GM21528 (cell line): ENCODE measurements at regions not wholly inside any gene's neighbourhood (a gene's known extent, or its start where the extent isn't known, plus 50 kb on each side); places are given as distances from the start of the nearest gene placed in this dataset.
"Not testable (repeated sequence)": the region's sequence is repeated elsewhere in the genome, so short reads cannot be mapped to it uniquely, and the experiment has no call there.

Experiments
- ATAC-seq: cut with Tn5 transposase; IDR thresholded peaks from one replicate; pipeline ENCODE4 v1.9.1; 2021; ENCODE audit warnings: mild to moderate bottlenecking, moderate library complexity; ENCODE audit not compliant: unreplicated experiment, low FRiP score

DNA sequence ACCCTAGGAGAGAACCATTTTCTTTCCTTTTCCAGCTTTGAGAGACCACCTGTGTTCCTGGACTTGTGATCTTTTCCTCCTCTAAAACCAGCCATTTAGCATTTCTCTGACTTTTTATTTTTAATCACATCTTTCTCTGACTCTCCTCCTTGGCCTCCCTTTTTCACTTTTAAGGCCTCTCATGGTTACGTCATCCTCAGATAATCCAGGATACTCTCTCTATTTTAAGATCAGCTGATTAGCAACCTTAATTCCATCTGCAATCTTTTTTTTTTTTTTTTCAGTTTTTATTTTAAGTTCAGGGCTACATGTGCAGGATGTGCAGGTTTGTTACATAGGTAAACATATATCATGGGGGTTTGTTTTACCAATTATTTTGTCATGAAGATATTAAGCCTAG lies 54.0 kb downstream of the RFPL4B start:
- no peak for ATAC-seq

DNA sequence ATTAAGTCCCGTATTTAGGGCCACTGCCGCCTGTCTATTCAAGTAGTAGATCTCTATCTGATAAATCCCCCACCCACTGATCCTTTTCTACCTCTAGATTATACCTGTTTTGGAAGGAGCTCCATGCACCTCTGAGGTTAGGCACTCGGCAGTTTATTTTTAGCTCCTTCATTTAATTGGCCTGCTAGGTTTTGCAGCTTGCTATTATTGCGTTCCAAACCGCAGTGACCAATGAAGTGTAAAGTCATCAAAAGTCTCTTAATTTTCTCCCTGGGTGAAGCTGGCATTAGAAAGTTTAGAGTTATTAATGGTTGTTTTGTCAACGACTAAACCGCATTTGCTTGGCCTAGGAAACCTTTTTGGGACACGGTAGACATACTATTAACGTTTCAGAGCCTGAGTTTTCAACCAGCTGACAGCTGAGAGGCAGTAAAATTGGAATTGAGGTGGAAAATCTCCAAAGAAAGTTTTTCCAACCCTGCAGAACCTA lies 60.0 kb downstream of the RFPL4B start:
- ATAC-seq, result no peak

DNA sequence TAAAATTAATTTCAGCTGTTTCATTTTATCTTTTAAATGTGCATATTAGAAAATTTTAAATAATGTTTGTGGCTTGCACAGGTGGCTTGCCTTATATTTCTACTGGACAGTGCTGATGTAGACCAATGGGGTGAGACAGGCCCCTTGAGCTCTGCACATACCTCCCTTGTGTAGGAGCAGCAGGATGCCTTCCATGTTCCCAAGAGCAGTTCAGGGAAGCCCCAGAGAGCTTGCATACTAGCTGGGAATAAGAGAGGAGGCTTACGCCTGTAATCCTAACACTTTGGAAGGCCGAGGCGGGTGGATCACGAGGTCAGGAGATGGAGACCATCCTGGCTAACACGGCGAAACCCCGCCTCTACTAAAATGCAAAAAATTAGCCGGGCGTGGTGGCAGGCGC lies 61.4 kb downstream of the RFPL4B start:
- no peak for ATAC-seq

DNA sequence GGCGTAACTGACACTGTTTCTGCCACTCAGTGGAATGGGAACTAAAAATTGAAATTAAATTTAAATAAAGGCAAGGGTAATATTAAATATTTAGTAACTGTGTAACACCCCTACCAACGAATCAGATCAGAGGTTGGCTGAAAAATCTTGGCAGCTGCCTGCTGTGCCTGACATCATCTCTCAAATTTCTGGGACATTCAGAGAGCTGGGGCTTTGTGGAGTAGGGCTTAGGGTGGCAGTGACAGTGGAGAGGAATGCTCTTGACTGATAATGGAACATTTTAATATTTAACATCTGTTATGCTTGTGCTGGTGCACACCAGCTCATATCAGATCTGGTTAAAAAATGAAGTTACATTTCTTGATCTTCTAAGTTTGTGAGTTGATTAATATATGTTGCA lies 62.2 kb downstream of the RFPL4B start:
- ATAC-seq, result no peak

DNA sequence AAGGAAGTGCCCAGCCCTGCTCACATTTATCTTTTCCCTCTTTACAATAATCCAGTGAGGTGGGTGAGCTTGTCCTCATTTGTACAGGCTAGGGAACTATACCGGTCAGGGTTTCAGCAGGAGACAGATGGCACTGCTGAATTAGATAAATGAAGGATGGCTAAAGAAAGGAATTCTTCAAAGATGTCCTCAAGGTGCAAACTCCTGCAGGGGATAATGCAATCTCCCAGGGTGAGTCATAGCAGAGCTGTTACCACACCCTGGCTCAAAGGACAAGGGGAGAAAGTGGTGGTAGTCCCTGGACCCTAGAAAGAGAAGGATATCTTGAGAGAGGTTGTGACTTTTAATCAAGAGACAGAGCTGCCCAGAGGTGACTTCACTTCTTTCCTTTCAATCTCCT lies 66.7 kb downstream of the RFPL4B start:
- no peak for ATAC-seq

DNA sequence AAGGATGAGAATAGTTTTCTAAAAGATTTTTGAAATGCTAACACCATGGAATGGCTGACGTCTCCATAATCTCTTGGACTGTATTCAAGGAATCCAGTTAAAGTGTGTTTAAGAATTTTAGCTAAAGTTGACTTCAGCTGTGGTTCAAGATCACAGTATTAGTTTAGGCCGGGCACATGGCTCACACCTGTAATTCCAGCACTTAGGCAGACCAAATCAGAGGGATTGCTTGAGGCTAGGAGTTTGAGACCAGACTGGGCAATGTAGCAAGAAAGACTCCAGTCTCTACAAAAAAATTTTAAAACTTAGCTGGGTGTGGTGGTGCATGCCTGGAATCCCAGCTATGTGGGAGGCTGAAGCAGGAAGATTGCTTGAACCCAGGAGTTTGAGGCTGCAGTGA lies 68.2 kb downstream of the RFPL4B start:
- no peak for ATAC-seq

DNA sequence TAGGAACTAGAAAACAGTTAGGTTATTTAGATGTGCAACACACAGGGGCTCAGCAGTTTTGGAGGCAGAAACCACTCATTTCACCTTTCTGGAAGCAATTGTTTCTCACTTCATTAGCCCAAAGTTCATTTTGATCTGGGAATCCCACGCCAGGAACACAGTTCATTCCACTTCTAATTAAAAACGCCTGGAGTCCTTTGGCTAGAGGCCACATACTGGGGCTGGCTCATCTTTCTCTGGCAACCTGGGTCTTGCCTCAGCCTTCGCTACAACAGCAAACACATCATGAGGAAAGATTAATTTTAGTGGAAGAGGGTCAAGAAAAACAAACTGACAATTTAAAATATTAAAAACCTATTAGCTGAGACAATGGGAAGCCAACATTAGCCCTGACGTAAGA lies 69.7 kb downstream of the RFPL4B start:
- ATAC-seq, result no peak

DNA sequence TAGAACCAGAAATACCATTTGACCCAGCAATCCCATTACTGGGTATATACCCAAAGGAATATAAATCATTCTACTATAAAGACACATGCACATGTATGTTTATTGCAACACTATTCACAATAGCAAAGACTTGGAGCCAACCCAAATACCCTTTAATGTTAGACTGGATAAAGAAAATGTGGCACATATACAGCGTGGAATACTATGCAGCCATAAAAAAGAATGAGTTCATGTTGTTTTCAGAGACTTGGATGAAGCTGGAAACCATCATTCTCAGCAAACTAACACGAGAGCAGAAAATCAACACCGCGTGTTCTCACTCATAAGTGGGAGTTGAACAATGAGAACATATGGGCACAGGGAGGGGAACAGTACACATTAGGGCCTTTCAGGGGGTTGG lies 79.9 kb downstream of the RFPL4B start:
- not testable (repeated sequence) for ATAC-seq

DNA sequence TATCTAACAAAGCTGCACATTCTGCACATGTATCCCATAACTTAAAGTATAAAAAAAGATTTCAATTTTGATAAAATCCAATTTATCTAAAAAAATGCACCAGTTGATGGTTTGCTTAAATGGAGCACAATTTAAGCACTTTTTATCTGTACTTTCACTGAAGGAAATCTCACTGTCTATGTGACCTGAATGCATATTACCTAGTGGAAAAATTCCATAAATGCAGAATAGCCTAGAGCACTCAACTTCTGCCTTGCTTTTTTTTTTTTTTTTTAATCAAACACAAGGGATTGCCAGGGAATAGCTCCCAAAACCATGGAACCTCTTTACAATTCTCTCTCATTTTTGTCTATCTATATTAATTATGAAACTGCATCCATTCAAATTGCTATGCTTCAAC lies 80.4 kb downstream of the RFPL4B start:
- ATAC-seq, result no peak

DNA sequence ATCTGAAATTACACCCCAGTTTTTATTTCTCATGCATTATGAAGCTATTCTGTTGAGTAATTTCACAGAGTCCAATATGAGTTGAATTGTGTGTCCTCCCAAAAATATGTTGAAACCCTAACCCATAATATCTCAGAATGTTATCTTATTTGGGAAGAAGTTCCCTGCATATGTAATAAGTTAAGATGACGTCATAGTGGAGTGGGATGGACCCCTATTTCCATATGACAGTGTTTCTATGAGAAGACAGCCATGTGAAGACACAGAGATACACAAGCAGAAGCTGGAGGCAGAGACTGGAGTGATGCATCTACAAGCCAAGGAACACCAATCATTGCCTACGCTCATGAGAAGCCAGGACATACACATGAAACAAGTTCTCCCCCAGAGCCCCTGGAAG lies 81.3 kb downstream of the RFPL4B start:
- no peak for ATAC-seq

DNA sequence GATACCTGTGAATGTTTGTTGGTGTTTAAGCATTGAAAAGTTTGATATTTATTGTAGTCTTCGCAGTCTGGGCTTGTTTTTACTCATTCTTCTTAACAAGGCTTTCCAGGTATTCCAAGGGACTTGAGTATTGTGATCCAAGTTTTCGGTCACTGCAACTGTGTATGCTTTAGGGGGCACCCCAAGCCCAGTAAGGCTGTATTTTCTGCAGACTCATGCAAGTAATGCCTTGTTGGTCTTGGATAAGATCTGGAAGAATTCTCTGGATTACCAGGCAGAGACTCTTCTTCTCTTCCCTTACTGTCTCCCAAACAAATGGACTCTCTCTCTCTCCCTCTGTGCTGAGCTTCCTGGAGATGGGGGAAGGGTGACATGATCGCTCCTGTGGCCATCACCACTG lies 82.1 kb downstream of the RFPL4B start:
- no peak for ATAC-seq

DNA sequence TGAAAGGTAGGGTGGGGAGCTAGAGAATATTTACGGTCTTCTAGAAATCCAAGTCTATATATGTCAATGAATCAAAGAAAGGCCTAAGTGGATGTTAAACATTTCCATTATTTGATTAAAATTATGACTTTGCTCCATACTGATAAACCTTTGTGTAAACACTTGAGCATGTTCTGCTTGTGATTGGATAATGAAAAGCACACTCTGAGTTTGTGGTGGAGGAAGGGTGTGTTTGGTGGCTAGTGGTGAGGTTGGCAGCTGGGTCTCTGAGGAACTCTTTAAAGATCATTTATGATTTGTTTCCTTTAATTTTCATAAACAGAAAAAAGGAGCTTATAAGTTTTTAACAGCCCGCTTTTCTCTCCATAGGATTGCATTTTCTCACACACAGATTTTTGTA lies 84.7 kb downstream of the RFPL4B start:
- no peak for ATAC-seq

DNA sequence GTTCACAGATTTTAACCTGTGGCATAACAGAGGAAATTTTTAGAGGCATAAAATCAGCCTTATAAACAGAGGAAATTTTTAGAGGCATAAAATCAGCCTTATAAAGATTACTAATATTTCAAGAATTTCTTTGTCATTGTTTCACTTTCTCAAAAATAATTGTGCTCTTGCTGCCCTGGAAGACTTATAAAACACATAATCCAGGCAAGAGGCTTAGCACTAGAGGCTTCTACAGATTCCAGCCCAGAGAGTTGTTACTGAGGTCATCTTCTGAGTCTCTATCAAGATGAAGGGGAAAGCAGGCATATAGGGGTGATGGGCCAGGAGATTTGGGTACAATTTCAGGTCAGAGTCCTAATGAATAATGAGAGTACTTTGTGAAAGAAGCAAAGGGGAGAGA lies 85.7 kb downstream of the RFPL4B start:
- no peak for ATAC-seq

DNA sequence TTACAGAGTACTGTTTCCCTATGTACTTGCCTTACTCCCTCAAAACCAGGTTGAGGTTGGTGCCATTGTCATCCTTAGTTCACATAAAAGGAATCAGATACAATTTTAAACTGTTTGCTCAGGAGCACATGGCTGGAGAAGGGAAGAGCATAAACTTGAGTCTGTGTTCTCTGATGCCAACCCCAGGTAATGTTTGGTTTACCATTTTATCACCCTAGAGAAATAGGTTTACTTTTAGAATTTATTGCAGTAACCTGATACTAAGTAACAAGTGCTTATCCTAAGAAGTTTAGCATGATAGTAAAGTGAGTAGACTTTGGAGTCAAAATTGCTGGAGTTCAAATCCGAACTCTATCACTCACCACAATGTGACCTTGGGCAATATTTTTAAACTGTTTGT lies 86.3 kb downstream of the RFPL4B start:
- no peak for ATAC-seq

DNA sequence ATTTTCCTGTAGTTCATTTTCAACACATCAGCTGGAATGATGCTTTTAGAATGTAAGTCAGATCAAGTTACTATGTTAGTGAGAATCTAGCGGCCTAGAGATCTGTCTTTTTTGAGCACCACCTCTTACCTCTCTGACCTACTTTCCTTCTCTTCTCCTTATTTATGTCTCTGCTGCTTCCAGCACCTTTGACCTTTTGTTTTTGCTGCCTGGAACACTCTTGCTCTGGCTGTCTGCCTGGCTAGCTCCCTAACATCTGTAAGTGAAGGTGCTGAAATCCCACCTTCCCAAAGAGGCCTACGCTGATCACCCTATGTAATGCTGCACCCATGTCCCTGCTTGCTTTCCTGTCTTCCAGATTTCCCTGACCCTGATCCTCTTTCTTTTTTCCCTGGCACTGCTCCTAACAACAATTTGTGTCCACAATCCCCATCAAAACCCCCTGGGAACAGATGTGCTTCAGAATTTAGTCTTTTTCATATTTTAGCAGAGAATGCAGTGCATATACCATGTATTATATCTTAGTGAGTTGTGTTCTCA lies 87.8 kb downstream of the RFPL4B start:
- ATAC-seq, result no peak

DNA sequence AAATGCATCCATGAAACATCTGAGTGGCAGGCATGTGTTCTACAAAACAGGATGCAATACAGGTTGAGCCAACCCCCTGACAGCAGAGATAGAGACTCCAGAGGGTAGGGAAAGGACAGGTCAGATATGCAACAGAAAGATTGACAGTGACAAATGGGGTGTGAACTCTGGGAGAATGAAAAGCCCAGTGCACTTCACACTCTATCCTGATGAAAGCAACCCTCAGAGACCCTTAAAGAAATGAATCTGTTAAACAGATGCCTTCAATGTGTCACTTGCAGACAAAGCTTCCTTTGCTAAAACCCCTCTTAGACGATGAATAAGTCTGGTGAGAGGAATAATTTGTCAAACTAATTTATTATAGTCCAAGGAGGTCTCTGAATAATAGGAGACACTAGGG lies 89.9 kb downstream of the RFPL4B start:
- ATAC-seq, result no peak

DNA sequence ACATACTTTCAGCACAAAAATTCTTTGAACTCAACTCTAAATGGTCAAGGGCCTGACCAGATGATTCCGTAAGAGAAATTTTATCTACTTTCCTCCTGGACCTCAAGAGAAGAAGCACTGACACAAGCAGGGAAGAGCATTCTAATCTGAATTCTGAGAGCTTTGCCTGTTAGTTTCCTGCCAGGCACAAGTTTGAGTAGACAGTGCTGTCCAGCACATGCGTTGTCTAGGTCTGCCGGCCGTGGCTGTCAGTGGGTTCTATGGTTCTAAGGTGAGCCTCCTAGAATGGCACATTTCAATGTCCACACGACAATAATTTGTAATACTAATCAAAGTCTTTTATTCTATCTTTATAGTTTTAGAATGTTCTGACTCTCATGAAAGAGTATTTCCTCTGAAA lies 91.9 kb downstream of the RFPL4B start:
- no peak for ATAC-seq

DNA sequence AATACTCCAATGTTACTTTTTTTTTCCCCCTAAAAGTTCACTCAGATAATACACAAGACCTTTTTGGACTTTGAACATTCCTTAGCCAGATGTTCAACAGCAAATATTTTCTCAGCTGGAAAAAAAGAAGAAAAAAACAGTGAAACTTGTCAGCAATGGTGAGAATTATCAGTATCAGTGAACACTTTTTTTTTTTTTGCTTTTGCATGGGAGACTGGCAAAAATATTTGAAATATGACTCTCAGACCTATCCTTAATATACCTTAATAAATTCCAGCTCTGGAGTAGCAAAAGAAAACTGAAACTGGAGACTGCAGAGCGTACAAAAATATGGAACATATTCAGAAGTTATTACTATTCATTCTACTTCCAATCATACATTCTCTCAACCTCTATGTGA lies 92.3 kb downstream of the RFPL4B start:
- no peak for ATAC-seq

DNA sequence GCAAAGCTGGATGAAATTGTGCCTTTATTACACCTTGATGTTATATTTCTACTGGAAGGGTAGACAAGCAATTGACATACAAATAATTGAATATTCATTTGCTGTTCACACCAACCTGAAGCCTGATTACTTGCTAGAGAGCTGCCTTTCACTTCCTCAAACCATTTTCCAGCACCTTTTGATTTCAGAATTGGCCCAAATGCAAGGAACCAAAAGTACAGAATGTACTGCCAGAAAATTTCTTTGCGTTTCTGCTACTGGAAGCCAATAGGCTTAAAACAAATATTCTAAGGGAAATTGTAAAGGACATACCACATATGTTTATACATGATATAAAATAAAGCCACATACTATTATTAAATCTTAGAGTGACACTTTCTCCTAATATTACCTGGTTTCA lies 94.5 kb downstream of the RFPL4B start:
- no peak for ATAC-seq

DNA sequence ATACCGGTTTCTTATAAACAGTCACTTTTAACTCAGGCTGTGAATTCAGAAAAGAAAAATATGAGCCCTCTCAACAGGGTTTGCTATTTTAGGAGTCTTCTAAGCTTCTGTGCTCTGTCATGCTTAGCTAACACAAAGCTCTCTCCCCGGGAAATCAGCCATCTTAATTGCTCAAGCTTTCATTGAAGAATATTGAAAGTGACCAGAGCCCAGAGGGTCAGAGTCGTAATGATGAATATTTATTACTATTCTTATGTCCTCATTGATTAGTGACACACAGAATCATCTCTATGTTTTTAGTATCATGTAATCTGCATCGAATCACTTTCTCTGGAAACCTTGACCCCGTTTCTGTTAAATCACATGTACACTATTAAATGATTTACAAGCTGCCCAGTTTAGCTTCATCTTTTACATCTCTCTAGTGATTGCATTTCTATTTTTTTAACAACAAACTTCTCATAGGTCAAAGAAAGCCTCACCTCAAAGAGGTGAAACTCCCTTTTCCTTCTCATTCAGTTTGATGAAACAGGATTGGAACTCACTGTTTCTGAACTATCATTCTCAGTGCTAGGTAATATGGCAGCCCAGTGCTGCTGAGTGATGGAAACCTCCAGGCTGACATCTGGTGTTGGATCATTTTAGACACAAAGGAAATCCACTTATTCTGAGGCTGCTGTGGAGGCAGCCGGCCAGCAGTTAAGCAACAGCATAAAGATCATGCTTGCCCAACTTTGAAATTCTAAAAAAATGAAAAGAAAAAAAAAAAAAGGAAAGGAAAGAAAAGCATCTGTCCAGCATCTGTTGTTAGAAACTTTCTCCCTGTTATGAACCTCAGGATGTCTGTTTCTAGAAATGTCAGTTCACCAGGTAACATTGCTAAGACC lies 96.3 kb downstream of the RFPL4B start:
- ATAC-seq, result no peak

DNA sequence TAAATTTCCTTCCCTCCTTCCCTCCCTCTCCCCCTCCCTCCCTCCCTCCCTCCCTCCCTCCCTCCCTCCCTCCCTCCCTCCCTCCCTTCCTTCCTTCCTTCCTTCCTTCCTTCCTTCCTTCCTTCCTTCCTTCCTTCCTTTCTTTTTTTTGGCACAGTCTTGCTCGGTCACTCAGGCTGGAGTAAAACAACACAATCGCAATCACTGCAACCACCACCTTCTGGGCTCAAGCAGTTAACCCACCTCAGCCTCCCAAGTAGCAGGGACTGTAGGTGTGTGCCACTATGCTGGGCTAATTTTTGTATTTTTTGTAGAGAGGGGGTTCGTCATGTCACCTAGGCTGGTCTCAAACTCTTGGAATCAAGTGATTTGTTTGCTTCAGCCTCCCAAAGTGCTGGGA lies 101.7 kb downstream of the RFPL4B start:
- ATAC-seq, result not testable (repeated sequence)

DNA sequence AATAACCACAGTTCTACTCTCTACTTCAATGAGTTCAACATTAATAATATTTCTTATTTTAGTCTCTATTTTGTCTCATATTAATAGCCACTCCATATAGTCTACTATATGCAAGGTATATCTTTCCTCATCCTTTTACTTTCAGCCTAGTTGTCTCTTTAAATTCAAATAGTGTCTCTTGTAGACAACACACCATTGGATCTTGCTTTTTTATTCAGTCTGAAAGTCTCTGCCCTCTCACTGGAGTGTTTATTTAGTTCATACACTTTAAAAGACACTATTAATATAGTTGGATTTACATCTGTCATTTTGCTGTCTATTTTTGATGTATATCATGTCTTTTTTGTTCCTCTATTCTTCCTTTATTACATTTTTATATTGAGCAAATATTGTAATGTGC lies 103.5 kb downstream of the RFPL4B start:
- no peak for ATAC-seq
